ENCODE measurements at regions not wholly inside any gene's neighbourhood (a gene's known extent, or its start where the extent isn't known, plus 50 kb on each side); places are given as distances from the start of the nearest gene placed in this dataset.

DNA sequence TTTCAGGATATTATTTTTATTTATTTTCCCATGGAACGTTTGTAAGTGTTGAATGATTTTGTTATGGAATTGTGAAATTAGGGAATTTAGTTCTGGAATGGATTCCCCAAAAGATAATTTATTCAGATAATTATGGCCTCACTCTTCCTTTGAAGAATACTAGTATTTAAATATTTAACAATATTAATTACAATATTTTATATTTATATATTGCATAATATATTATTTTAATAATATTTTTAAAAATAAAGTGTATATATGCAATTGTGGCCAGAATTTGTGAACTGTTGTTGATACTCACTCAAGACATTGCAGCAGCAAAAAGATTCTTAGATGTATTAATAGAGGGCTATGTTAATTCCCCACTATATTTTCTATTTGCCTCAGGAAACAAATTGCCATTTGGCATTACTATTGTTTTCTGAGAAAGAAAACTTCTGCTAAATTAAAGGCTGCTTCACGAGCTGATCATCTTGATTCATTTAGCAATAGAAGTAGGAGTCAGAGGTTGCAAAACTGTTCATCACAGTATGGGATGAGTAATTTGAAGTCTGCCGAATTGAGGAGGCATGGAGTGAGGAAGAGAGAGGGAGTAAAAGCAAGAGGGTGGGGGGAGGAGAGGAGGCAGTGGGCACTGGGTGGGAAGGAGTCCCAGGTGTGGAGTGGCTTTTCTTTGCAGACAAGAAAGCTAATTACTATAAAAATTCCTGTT is 729.2 kb downstream of the DHX35 start:
- TF ChIP-seq, protein P1, sequence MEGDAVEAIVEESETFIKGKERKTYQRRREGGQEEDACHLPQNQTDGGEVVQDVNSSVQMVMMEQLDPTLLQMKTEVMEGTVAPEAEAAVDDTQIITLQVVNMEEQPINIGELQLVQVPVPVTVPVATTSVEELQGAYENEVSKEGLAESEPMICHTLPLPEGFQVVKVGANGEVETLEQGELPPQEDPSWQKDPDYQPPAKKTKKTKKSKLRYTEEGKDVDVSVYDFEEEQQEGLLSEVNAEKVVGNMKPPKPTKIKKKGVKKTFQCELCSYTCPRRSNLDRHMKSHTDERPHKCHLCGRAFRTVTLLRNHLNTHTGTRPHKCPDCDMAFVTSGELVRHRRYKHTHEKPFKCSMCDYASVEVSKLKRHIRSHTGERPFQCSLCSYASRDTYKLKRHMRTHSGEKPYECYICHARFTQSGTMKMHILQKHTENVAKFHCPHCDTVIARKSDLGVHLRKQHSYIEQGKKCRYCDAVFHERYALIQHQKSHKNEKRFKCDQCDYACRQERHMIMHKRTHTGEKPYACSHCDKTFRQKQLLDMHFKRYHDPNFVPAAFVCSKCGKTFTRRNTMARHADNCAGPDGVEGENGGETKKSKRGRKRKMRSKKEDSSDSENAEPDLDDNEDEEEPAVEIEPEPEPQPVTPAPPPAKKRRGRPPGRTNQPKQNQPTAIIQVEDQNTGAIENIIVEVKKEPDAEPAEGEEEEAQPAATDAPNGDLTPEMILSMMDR (IDR thresholded peaks at IDR 0.05; ENCODE audit: low read depth, low read length), result no peak
- no peak for TF ChIP-seq EZH2phosphoT487 (IDR thresholded peaks at IDR 0.05; ENCODE audit: low read depth)
